CD8-positive, alpha-beta memory T cell (primary cell): ENCODE measurements at regions not wholly inside any gene's neighbourhood (a gene's known extent, or its start where the extent isn't known, plus 50 kb on each side); places are given as distances from the start of the nearest gene placed in this dataset.

ENCODE experiments used
- CTCF ChIA-PET: fragments of 350-600 bp; sonication (Branson Sonifier 250); formaldehyde crosslinking; loops from one replicate; lab custom pipeline; 2021; ENCODE audit warnings: antibody characterized with exemption; lab: Charles Lee
- POLR2A ChIA-PET: fragments of 350-600 bp; sonication (Branson Sonifier 250); formaldehyde crosslinking; loops from one replicate; lab custom pipeline; 2021; ENCODE audit warnings: antibody characterized with exemption; lab: Charles Lee
- DNase-seq, 5 donors: peaks; one replicate each; pipeline versions ENCODE4 v3.0.0 to v3.0.0-alpha.2; 2020 to 2022; ENCODE audit warnings: mixed read lengths in 1 of 5
- H3K27ac ChIP-seq: one replicate; pipeline ENCODE4 v1.7.0; 2013; ENCODE audit warnings: low read depth, mild to moderate bottlenecking, low read length, moderate library complexity
- H3K27me3 ChIP-seq: 2 replicates; pipeline ENCODE4 v1.7.0; 2013; ENCODE audit warnings: low read length, mild to moderate bottlenecking; ENCODE audit not compliant: insufficient read depth, poor library complexity, severe bottlenecking
- H3K36me3 ChIP-seq: 2 replicates; pipeline ENCODE4 v1.7.0; 2013; ENCODE audit warnings: mild to moderate bottlenecking, low read length, moderate library complexity; ENCODE audit not compliant: insufficient read depth
- H3K4me1 ChIP-seq: 2 replicates; pipeline ENCODE4 v1.7.0; 2013; ENCODE audit warnings: mild to moderate bottlenecking, low read length, moderate library complexity; ENCODE audit not compliant: insufficient read depth
- H3K4me3 ChIP-seq: 2 replicates; pipeline ENCODE4 v1.7.0; 2013; ENCODE audit warnings: mild to moderate bottlenecking, low read length
- H3K9me3 ChIP-seq: 2 replicates; pipeline ENCODE4 v1.7.0; 2013; ENCODE audit warnings: mild to moderate bottlenecking, low read length
- H3K27ac Mint-ChIP-seq, 8 donors: one replicate each; pipeline ENCODE4 v1.8.0; 2020 to 2021; ENCODE audit warnings: mixed read lengths in 8 of 8, mild to moderate bottlenecking in 6 of 8, inconsistent platforms in 3 of 8, moderate library complexity in 3 of 8
- H3K27me3 Mint-ChIP-seq, 2 donors: one replicate each; pipeline ENCODE4 v1.8.0; 2020 to 2021; ENCODE audit warnings: mixed read lengths in 2 of 2, mild to moderate bottlenecking in 1 of 2, moderate library complexity in 1 of 2
- H3K36me3 Mint-ChIP-seq, 3 donors: one replicate each; pipeline ENCODE4 v1.8.0; 2020 to 2021; ENCODE audit warnings: mixed read lengths in 3 of 3, inconsistent platforms in 1 of 3, mild to moderate bottlenecking in 1 of 3
- H3K4me1 Mint-ChIP-seq, 3 donors: one replicate each; pipeline ENCODE4 v1.8.0; 2020 to 2021; ENCODE audit warnings: mixed read lengths in 3 of 3, inconsistent platforms in 1 of 3, mild to moderate bottlenecking in 1 of 3
- H3K4me3 Mint-ChIP-seq, 7 donors: one replicate each; pipeline ENCODE4 v1.8.0; 2020 to 2021; ENCODE audit warnings: mixed read lengths in 7 of 7, mild to moderate bottlenecking in 6 of 7, moderate library complexity in 4 of 7, inconsistent platforms in 2 of 7
- H3K9me3 Mint-ChIP-seq, 5 donors: one replicate each; pipeline ENCODE4 v1.8.0; 2020 to 2022; ENCODE audit warnings: mixed read lengths in 5 of 5, mild to moderate bottlenecking in 3 of 5, moderate library complexity in 2 of 5, inconsistent platforms in 1 of 5

DNA sequence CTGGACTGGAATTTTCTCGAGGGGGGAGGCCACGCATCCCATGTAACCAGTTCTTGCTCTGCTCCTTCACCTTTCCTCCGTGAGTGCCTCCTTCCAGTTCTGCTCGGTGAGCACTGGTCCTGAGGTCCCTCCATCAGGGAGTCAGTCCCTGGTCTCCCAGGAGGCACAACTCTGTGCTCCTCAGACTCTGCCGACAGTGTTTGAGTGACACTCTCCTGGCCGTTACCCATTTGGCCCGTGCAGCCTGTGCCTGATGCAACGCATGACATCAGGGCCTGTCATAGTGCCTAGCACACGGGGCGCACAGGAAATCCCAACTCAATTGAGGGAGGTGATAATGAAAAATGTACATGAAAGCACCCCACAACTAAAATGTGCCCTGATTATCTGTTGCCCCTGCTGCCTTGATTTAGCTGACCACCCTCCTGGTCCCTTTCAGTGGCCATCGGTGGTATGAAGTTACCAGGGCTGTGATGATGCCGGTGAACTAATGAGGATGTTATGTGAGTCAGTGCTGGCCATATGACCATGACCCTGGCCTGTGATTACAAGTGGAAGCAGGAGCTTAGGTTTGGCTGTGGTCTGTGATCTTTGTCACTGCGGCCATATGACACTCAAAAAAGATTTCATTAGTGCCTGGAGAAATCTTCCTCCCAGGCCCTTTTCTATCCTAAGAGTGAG is 144.6 kb downstream of the TDRD15 start:
- ChIA-PET POLR2A (no interaction called here), CTCF (no interaction called here)
- no peaks in the 10 kb centered on the region for H3K4me1 Mint-ChIP-seq

DNA sequence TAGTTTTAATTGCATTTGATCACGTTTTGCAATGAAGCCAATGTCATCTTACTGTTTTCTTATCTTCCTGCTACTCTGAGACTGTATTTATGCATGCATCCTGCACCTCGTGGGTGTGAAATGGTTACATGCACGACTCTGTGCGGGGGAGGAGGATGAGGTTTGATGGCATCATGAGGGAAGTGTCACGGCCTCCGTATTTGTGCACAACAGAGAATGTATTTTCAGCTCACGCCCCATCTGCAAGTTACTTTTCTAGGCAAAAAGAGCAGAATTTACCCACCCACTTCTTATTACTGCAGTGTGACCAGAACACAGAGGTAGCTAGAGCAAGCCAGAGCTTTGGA is 145.1 kb downstream of the TDRD15 start:
- POLR2A ChIA-PET, result no interaction called here
- Histone ChIP-seq H3K27ac (no peak overlapping the region), H3K27me3 (no peaks in the 10 kb centered on the region), H3K4me1 (no peaks in the 10 kb centered on the region), H3K4me3 (no peak overlapping the region), H3K36me3 (no peaks in the 10 kb centered on the region), H3K9me3 (no peaks in the 10 kb centered on the region)
- no peak for DNase-seq
- no peaks in the 10 kb centered on the region for H3K27me3 Mint-ChIP-seq
- H3K4me1 Mint-ChIP-seq, result no peaks in the 10 kb centered on the region
- peaks cover 0 to 4% (median 3%) of the 10 kb centered on the region in 5 donors for H3K9me3 Mint-ChIP-seq
- CTCF ChIA-PET, result no interaction called here
- H3K36me3 Mint-ChIP-seq, result peaks cover 0 to 1% (median 0%) of the 10 kb centered on the region in 3 donors
- no peak overlapping the region for H3K4me3 Mint-ChIP-seq
- no peak overlapping the region for H3K27ac Mint-ChIP-seq

More for the DNA sequence above, 144.6 kb downstream of the TDRD15 start:
- Histone ChIP-seq H3K4me1 (no peaks in the 10 kb centered on the region), H3K27ac (no peak overlapping the region), H3K27me3 (no peaks in the 10 kb centered on the region), H3K36me3 (no peaks in the 10 kb centered on the region), H3K9me3 (no peaks in the 10 kb centered on the region), H3K4me3 (no peak overlapping the region)
- H3K4me3 Mint-ChIP-seq, result no peak overlapping the region
- peaks cover 0 to 1% (median 0%) of the 10 kb centered on the region in 3 donors for H3K36me3 Mint-ChIP-seq
- no peaks in the 10 kb centered on the region for H3K27me3 Mint-ChIP-seq
- H3K27ac Mint-ChIP-seq, result no peak overlapping the region
- no peak for DNase-seq
- H3K9me3 Mint-ChIP-seq, result peaks cover 0 to 4% (median 1%) of the 10 kb centered on the region in 5 donors

DNA sequence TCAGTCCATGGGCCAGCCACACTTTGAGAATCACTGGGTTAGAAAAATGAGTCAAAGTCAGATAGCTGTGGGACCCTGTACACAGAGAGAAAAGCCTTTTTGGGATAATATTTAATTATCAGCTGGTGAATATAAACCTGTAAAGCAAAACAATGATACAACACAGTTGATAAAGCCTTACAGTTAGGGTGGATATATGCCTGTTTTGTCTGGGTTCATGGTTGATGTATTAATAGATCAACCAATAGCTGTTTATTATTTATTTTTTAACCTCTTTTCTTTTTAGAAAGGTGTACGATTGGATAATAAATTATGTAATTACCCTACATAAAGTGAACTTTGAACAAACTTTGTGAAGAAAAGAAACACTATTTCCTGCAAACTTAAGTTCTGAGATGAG is 145.6 kb downstream of the TDRD15 start:
- H3K4me3 Mint-ChIP-seq, result no peak overlapping the region
- H3K9me3 Mint-ChIP-seq, result peaks cover 0 to 4% (median 3%) of the 10 kb centered on the region in 5 donors
- Histone ChIP-seq H3K9me3 (no peaks in the 10 kb centered on the region), H3K36me3 (no peaks in the 10 kb centered on the region), H3K27me3 (no peaks in the 10 kb centered on the region), H3K27ac (no peak overlapping the region), H3K4me1 (no peaks in the 10 kb centered on the region), H3K4me3 (no peak overlapping the region)
- peaks cover 0 to 1% (median 0%) of the 10 kb centered on the region in 3 donors for H3K36me3 Mint-ChIP-seq
- H3K27ac Mint-ChIP-seq, result no peak overlapping the region
- no peak for DNase-seq
- ChIA-PET CTCF (no interaction called here), POLR2A (no interaction called here)
- no peaks in the 10 kb centered on the region for H3K27me3 Mint-ChIP-seq
- H3K4me1 Mint-ChIP-seq, result no peaks in the 10 kb centered on the region

DNA sequence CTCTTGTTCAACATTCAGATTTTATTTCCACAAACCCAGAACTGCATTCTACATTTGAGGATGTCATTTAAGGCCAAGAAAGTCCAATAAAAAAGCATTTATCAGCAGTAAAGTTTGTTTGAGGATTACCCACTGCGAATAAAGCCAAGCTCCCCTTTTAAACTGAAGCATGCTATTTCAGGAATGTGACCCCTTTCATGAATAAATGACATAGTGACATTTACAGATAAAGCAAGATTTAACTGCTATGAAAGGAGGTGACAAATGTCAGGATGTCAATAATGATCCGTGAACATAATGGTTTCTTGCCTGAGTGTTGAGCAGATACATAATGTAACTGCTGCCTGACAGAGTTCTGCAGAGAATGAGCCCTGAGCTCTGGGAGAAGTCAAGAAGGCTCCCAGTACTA is 146.3 kb downstream of the TDRD15 start:
- no peaks in the 10 kb centered on the region for H3K27me3 ChIP-seq
- H3K9me3 Mint-ChIP-seq, result peaks cover 0 to 4% (median 3%) of the 10 kb centered on the region in 5 donors

DNA sequence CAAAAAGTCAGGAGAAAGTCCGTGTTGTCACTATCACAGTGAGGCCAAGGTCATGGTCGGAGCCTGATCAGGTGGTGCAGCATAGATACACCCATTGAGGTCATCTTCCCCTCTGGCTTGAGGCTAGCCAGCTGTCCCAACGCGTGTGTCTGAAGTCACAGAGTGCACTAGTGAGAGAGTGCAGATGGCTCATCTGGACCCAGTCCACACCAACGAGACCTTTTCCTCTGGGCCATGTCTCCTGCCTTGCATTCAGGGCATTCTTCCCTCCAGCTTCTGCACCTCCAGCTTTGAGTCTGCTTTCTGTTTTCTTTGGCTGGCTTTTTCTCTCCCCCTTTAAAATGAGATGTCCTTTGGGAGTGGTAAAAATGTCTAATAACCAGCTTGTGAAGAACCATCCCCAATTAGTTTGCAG is 146.9 kb downstream of the TDRD15 start:
- H3K4me3 Mint-ChIP-seq, result no peak overlapping the region
- CTCF ChIA-PET, result no interaction called here

More for the DNA sequence above, 146.3 kb downstream of the TDRD15 start:
- DNase-seq, result no peak
- H3K27ac Mint-ChIP-seq, result no peak overlapping the region
- Histone ChIP-seq H3K9me3 (no peaks in the 10 kb centered on the region), H3K4me1 (no peaks in the 10 kb centered on the region), H3K36me3 (no peaks in the 10 kb centered on the region), H3K4me3 (no peak overlapping the region), H3K27ac (no peak overlapping the region)
- POLR2A ChIA-PET, result no interaction called here
- no peak overlapping the region for H3K4me3 Mint-ChIP-seq
- no peaks in the 10 kb centered on the region for H3K27me3 Mint-ChIP-seq
- CTCF ChIA-PET, result no interaction called here
- H3K4me1 Mint-ChIP-seq, result no peaks in the 10 kb centered on the region
- peaks cover 0 to 1% (median 0%) of the 10 kb centered on the region in 3 donors for H3K36me3 Mint-ChIP-seq

DNA sequence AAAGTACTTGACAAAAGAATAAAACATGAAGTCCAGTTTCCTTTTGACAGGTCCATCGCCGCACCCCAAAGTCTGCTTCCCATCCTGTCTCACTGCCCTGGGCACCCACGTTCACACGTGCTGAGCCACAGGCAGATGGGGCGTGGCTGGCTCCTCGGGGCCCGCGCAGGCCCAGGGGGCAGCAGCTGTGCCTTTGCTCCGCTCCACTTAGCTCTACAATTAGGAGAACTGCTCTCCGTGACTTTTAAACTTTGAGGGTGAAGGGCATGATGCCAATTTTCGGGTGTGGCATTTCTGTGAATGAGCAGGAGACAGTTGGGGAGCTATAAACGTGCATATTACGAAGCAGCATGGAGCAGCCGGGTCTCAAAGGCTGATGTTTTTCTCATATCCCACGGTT is 152.4 kb downstream of the TDRD15 start:
- H3K4me1 ChIP-seq, result no peaks in the 10 kb centered on the region
- DNase-seq, result no peak
- ChIA-PET CTCF (no interaction called here), POLR2A (no interaction called here)
- Mint-ChIP-seq H3K9me3 (peaks cover 0 to 5% (median 2%) of the 10 kb centered on the region in 5 donors), H3K27ac (no peak overlapping the region), H3K36me3 (peaks cover 0 to 1% (median 0%) of the 10 kb centered on the region in 3 donors), H3K4me1 (no peaks in the 10 kb centered on the region), H3K27me3 (no peaks in the 10 kb centered on the region), H3K4me3 (no peak overlapping the region)
- no peak overlapping the region for H3K27ac ChIP-seq
- no peak overlapping the region for H3K4me3 ChIP-seq
- no peaks in the 10 kb centered on the region for H3K9me3 ChIP-seq
- H3K36me3 ChIP-seq, result no peaks in the 10 kb centered on the region
- H3K27me3 ChIP-seq, result no peaks in the 10 kb centered on the region

More for the DNA sequence above, 146.9 kb downstream of the TDRD15 start:
- Histone ChIP-seq H3K4me1 (no peaks in the 10 kb centered on the region), H3K9me3 (no peaks in the 10 kb centered on the region), H3K4me3 (no peak overlapping the region), H3K36me3 (no peaks in the 10 kb centered on the region), H3K27me3 (no peaks in the 10 kb centered on the region), H3K27ac (no peak overlapping the region)
- H3K4me1 Mint-ChIP-seq, result no peaks in the 10 kb centered on the region
- DNase-seq, result no peak
- H3K36me3 Mint-ChIP-seq, result peaks cover 0 to 1% (median 0%) of the 10 kb centered on the region in 3 donors
- POLR2A ChIA-PET, result no interaction called here
- peaks cover 0 to 4% (median 3%) of the 10 kb centered on the region in 5 donors for H3K9me3 Mint-ChIP-seq
- H3K27ac Mint-ChIP-seq, result no peak overlapping the region
- no peaks in the 10 kb centered on the region for H3K27me3 Mint-ChIP-seq

DNA sequence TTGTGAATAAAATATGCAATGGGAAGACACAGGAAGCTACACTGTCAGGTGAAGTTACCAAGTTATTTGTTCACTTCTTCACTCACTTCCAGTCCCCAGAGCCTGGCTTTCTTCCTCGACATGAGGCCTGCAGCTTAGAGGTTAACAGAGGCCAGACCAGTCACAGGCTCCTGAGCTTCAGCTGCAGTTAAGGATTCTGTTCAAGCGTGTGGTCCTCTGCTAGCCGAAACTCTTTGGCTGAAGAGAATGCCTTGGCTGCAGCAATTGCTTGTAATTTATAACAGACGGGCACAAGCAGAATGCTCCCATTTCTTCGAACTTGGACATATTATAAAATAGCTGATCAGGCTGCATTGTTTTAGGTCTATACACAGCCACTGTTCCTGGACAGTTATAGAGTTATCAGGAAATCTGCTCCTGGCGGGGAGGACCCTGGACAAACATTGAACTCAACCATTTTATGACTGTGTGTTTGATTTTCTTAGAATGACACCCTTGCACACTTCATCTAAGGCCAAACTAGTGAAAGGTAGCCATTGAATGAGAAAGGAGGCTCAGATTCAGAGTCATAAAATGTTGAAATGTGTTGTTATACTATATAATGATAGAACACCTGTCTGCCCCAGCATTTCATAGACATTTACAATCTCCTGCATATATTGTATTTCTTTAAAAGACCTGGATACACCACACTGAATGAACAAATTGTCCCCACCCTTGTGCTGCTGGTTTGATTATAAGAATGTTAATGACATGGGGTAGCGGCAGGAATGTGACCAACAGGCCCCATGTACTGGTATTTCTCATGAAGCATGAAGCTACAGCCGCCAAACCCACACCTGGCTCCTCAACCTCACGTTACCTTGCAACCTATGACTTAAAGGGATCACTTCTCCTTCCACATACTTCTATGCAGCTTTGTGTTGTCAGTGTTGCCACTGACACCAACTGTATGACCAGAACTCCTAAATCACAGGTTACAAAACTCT is 153.6 kb downstream of the TDRD15 start:
- Mint-ChIP-seq H3K27me3 (no peaks in the 10 kb centered on the region), H3K9me3 (peaks cover 0 to 4% (median 2%) of the 10 kb centered on the region in 5 donors), H3K4me3 (no peak overlapping the region), H3K4me1 (no peaks in the 10 kb centered on the region), H3K36me3 (no peaks in the 10 kb centered on the region), H3K27ac (no peak overlapping the region)
- Histone ChIP-seq H3K9me3 (no peaks in the 10 kb centered on the region), H3K27ac (no peak overlapping the region), H3K36me3 (no peaks in the 10 kb centered on the region), H3K27me3 (no peaks in the 10 kb centered on the region), H3K4me1 (no peaks in the 10 kb centered on the region), H3K4me3 (no peak overlapping the region)
- CTCF ChIA-PET, result no interaction called here
- POLR2A ChIA-PET, result no interaction called here
- DNase-seq, result no peak

DNA sequence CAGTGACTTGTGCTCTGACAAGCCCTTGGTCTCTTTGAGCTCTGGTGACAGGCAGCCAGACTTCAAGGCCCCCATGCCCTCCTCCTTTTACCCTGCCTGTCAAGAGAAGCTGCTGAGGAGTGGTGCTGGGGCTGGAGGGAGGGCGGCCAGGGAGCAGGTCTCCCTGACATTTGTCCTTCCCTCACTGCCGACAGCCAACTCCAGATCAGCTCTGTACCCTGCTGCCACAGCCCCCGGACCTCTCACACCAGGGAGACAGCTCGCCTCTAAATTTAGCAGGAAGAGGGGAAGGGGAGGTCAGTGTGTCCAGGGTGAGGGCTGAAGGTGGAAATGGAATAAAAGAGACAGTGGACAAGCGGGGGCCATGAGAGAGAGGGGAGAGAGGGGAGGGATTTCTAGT is 155.8 kb downstream of the TDRD15 start:
- no peak for DNase-seq
- H3K4me1 ChIP-seq, result no peaks in the 10 kb centered on the region
- Mint-ChIP-seq H3K36me3 (no peaks in the 10 kb centered on the region), H3K27ac (no peak overlapping the region), H3K4me1 (no peaks in the 10 kb centered on the region), H3K4me3 (no peak overlapping the region), H3K27me3 (no peaks in the 10 kb centered on the region), H3K9me3 (peaks cover 0 to 2% (median 0%) of the 10 kb centered on the region in 5 donors)
- H3K4me3 ChIP-seq, result no peak overlapping the region
- H3K9me3 ChIP-seq, result no peaks in the 10 kb centered on the region
- ChIA-PET CTCF (no interaction called here), POLR2A (no interaction called here)
- H3K27me3 ChIP-seq, result no peaks in the 10 kb centered on the region
- H3K27ac ChIP-seq, result no peak overlapping the region
- no peaks in the 10 kb centered on the region for H3K36me3 ChIP-seq
